ENCODE measurements at regions not wholly inside any gene's neighbourhood (a gene's known extent, or its start where the extent isn't known, plus 50 kb on each side); places are given as distances from the start of the nearest gene placed in this dataset.
"Not testable (repeated sequence)": the region's sequence is repeated elsewhere in the genome, so short reads cannot be mapped to it uniquely, and the experiment has no call there.

- intact Hi-C loops (cut with micrococcal nuclease) = no loop called here
Measured at GRCh38 chr7:149608168-149608567, 110.6 kb upstream of the ZNF746 start.

DNA sequence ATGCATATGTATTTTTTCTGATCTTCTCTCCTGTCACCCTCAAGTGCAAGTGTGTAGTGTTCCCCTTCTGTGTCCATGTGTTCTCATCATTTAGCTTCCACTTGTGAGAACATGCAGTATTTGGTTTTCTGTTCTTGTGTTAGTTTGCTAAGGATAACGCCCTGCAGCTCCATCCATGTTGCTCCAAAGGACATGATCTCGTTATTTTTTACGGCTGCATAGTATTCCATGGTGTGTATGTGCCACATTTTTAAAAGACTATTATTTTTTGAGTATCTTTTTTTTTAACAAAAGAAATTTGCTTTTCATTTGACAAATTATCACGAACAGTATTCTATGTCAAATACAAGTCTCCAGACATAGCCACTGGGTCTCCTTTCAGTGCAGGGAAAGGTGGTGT, 110.1 kb upstream of the ZNF746 start:
- intact Hi-C loops (cut with micrococcal nuclease) = no loop called here

DNA sequence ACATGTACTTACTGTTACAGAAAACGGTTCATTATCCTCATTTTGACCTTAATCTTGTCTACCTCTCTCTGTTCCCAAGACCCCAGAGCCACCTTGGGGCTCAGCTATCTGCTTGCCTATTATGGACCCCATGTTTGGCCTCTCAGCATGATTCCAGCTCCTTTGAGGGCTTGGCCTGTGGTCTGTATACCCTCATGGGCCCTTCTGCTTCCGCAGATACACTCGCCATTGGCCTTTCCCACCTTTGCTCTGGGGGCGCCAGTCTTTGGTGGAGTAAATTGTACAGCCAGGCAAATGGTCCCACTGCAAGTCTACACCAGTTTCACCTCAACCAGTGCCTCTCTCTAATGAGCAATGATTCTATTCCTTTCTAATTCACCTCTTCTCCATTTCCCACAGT, 109.2 kb upstream of the ZNF746 start:
- intact Hi-C loops (cut with micrococcal nuclease) = no loop called here

- intact Hi-C loops (cut with micrococcal nuclease) = no loop called here
Measured at GRCh38 chr7:149605696-149606095, 108.1 kb upstream of the ZNF746 start.

GRCh38 chr7:149604521-149604920, 106.9 kb upstream of the ZNF746 start:
- intact Hi-C loops (cut with micrococcal nuclease) = loop anchor here (5.0 kb wide), 1 partner anchor 407 kb away; the partner anchor contains the start of gene ZNF282

DNA sequence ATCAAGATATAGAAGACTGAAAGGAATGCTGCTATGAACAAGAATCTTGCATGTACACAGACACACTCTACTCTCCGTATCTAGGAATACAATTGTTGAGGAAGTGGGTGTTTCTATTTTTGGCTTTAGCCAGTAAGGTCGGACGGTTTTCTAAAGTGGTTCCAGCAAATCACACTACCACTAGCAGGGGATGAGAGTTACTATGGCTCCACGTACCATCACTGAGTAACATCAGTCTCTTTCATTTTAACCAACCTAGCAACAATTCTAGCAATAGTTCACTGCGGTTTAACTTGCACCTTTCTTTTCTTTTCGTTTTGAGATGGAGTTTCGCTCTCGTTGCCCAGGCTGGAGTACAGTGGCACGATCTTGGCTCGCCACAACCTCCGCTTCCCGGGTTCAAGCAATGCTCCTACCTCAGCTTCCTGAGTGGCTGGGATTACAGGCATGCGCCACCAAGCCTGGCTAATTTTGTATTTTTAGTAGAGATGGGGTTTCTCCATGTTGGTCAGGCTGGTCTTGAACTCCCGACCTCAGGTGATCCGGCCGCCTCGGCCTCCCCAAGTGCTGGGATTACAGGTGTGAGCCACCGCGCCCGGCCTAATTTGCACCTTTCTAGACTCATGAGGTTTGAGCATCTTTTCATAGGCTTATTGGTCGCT, 103.2 kb upstream of the ZNF746 start:
- intact Hi-C loops (cut with micrococcal nuclease) = loop anchor here (1.0 to 5.0 kb wide), 6 partner anchors 19 to 403 kb away; partner anchors contain the start of genes ZNF282 and ZNF783

DNA sequence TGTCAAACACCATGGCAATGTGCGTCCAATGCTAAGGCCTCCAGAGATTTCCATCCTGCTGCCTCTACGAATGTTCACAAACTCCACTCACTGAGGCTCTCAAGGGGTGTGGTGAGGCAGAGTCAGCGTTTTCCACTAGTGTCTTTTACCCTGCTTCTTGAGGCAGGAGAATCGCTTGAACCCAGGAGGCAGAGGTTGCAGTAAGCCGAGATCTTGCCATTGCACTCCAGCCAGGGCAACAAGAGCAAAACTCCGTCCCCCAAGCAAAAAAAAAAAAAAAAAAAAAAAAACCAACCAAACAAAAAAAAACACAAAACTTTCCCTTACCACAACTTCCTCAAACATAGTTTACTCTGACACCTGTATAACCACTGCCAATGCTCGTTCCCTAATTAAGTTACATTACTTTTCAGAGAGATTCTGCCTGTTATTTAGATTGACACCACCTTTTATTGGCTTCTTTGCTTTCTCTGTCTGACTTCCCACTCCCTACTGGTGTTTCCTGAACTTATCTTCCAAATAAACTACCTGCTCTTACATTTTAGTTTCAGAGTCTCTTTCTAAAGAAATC, 102.1 kb upstream of the ZNF746 start:
- intact Hi-C loops (cut with micrococcal nuclease) = loop anchor here (1.0 to 5.0 kb wide), 6 partner anchors 18 to 402 kb away; partner anchors contain the start of genes ZNF282 and ZNF783

DNA sequence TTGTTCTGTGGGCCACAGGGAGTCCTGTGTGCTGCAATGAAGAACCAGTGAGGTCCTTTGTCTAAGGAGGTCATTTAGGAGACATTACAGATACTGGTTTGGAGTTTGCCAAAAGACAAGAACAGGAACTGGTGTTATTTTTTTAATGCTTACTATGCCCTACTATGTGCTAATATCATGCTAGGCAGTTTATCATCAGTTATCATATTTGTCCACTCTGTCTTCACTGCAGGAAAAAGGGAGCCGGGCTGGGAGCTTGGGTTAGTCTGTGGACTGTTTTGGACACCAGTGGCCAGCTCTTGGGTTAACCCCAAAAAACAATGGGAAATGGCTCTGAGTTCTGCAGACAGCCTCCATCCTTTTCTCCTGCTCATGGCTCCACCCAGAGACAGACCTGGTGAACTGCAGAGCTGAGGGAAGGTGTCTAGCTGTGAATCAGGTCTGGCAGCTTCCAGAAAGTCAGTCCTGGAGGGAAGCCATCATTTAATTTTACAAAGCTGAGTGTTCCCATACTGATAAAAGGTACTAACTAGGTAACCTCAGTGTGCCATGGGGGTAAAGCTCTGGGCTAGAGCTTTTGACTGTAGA, 101.2 kb upstream of the ZNF746 start:
- intact Hi-C loops (cut with micrococcal nuclease) = no loop called here

DNA sequence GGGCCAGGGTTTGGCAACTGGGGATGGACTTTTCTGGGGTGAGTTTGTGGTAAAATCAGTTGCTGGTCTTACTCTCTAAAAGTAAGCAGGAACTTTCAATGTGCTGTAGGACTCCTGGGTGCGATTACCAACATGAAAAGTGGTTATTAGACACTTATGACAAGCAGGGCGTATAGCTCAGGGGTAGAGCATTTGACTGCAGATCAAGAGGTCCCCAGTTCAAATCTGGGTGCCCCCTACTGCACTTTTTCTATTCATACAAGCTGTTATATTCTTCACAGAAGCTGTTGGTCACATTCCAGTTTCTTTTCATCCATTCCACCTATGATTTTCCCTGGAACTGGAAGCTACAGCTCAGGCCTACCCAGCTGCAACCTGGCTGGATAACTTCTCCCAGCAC, 100.2 kb upstream of the ZNF746 start:
- intact Hi-C loops (cut with micrococcal nuclease) = not testable (repeated sequence)

GRCh38 chr7:149595541-149595940, 97.9 kb upstream of the ZNF746 start:
- intact Hi-C loops (cut with micrococcal nuclease) = loop anchor here (1.0 kb wide), 1 partner anchor 177 kb away; no protein-coding TSS in a partner anchor

DNA sequence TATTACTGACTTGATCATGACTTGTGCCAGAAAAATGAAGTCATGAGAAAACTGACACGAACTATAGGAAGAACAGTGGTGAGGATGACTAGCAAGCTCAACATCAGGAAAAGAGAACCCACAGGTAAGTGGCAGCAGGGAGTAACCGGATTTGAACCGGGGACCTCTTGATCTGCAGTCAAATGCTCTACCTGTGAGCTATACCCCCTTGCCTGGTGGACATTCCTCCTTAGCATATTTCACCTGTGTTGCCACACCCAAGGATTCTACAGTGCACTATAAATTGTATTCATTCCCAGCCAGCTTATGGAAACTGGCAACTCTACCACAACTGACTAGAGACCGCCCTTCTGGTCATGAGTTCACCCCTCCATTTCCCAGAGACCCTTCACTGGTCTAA, 97.5 kb upstream of the ZNF746 start:
- intact Hi-C loops (cut with micrococcal nuclease) = loop anchor here (1.0 kb wide), 1 partner anchor 177 kb away; no protein-coding TSS in a partner anchor

DNA sequence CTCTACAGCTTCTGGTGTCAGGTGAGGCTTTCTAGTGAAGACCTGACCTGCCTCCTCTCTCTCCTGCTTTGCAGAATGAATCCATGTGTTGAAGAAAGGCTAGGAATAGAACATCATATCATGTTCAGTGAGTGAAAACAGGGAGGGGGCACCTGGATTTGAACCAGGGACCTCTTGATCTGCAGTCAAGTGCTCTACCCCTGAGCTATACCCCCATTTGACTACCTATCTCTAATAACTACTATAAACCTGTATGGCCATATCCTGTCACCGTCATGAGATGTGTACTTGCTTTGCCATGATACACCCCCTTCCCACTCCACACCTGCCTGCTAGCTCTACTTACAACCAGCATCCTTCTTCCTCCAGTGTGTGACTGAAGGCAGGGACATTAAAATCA, 91.3 kb upstream of the ZNF746 start:
- intact Hi-C loops (cut with micrococcal nuclease) = no loop called here

GRCh38 chr7:149586646-149587645, 89.3 kb upstream of the ZNF746 start:
- intact Hi-C loops (cut with micrococcal nuclease) = no loop called here

GRCh38 chr7:149584530-149584929, 86.9 kb upstream of the ZNF746 start:
- intact Hi-C loops (cut with micrococcal nuclease) = loop anchor here (5.0 kb wide), 3 partner anchors 87 to 1758 kb away; partner anchors contain the start of genes NUB1, ZNF746 and ZNF777

- intact Hi-C loops (cut with micrococcal nuclease) = loop anchor here (5.0 kb wide), 3 partner anchors 87 to 1758 kb away; partner anchors contain the start of genes NUB1, ZNF746 and ZNF777
Measured at GRCh38 chr7:149584009-149584408, 86.4 kb upstream of the ZNF746 start.

- intact Hi-C loops (cut with micrococcal nuclease) = loop anchor here (5.0 kb wide), 3 partner anchors 83 to 1762 kb away; partner anchors contain the start of genes NUB1, ZNF746 and ZNF777
Measured at GRCh38 chr7:149580328-149580727, 82.7 kb upstream of the ZNF746 start.

DNA sequence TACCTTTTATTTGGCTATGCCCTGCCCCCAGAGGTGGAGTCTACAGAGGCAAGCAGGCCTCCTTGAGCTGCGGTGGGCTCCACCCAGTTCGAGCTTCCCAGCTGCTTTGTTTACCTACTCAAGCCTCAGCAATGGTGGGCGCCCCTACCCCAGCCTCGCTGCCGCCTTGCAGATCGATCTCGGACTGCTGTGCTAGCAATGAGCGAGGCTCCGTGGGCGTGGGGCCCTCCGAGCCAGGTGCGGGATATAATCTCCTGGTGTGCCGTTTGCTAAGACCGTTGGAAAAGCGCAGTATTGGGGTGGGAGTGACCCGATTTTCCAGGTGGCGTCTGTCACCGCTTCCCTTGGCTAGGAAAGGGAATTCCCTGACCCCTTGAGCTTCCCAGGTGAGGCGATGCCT, 81.8 kb upstream of the ZNF746 start:
- intact Hi-C loops (cut with micrococcal nuclease) = not testable (repeated sequence)

DNA sequence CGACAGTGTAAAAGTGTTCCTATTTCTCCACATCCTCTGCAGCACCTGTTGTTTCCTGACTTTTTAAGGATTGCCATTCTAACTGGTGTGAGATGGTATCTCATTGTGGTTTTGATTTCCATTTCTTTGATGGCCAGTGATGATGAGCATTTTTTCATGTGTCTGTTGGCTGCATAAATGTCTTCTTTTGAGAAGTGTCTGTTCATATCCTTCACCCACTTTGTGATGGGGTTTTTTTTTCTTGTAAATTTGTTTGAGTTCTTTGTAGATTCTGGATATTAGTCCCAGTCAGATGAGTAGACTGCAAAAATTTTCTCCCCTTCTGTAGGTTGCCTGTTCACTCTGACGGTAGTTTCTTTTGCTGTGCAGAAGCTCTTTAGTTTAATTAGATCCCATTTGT, 76.8 kb upstream of the ZNF746 start:
- intact Hi-C loops (cut with micrococcal nuclease) = not testable (repeated sequence)

- intact Hi-C loops (cut with micrococcal nuclease) = no loop called here
Measured at GRCh38 chr7:149573519-149573918, 75.9 kb upstream of the ZNF746 start.

GRCh38 chr7:149572920-149573319, 75.3 kb upstream of the ZNF746 start:
- intact Hi-C loops (cut with micrococcal nuclease) = not testable (repeated sequence)

- intact Hi-C loops (cut with micrococcal nuclease) = no loop called here
Measured at GRCh38 chr7:149570784-149571183, 73.2 kb upstream of the ZNF746 start.
